ENCODE measurements at regions not wholly inside any gene's neighbourhood (a gene's known extent, or its start where the extent isn't known, plus 50 kb on each side); places are given as distances from the start of the nearest gene placed in this dataset.

- Mint-ChIP-seq H3K27me3 (no peaks in the 10 kb centered on the region), H3K4me3 (no peak overlapping the region), H3K27ac (no peak overlapping the region), H3K9me3 (peaks cover 8 to 20% of the 10 kb centered on the region in 2 donors), H3K4me1 (ENCODE audit: low read depth in 2 of 2) (no peaks in the 10 kb centered on the region), H3K36me3 (ENCODE audit: insufficient read depth) (no peaks in the 10 kb centered on the region)
- no peak for DNase-seq
- no peak for ATAC-seq (replicated peaks)
Observed at GRCh38 chr3:76576201-76576600, 463.7 kb upstream of the ROBO2 start.

- no peak for ATAC-seq (replicated peaks)
- Mint-ChIP-seq H3K4me1 (ENCODE audit: low read depth in 2 of 2) (no peaks in the 10 kb centered on the region), H3K4me3 (no peak overlapping the region), H3K27me3 (no peaks in the 10 kb centered on the region), H3K36me3 (ENCODE audit: insufficient read depth) (no peaks in the 10 kb centered on the region), H3K27ac (no peak overlapping the region), H3K9me3 (peaks cover 14 to 35% of the 10 kb centered on the region in 2 donors)
- DNase-seq, result no peak
Observed at GRCh38 chr3:76582098-76582497, 457.8 kb upstream of the ROBO2 start.

DNA sequence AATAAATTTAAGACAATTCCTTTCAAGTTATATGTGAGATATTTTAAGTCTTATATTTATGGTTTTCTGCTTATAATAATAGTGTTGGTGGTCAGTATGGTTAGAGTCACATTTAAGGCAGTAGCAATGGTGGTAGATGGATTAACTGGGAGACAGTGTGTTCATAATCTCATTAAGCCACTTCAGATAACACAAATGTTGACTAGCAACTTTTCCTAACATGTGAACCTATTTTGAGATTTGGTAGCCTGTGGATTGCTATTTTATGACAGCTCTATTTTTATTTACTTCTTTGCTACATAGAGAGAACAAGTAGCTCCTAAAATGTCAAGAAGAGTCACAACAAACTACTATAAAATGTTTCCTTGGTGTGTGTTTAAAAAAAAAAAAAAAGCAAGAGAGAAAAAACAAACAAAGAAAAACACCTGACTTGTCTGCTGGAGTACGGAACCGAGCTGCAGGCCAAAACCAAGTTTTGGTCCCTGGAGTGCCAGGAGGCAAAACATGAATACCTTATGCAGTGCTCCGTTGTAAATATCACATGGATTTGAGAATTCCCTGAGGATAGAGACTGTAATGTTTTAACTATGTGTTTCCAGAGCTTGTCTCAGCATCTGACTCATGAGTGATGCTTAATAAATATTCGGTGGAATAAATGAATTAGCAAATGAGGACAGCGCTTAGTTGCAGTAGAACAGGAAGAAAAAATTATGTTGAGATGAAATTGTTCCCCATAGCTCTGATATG lies 457.1 kb upstream of the ROBO2 start:
- H3K9me3 Mint-ChIP-seq, result peaks cover 14 to 34% of the 10 kb centered on the region in 2 donors
- DNase-seq, result no peak
- no peak overlapping the region for H3K4me3 Mint-ChIP-seq
- no peaks in the 10 kb centered on the region for H3K36me3 Mint-ChIP-seq (ENCODE audit: insufficient read depth)
- H3K27me3 Mint-ChIP-seq, result no peaks in the 10 kb centered on the region
- ATAC-seq (replicated peaks), result no peak
- H3K27ac Mint-ChIP-seq, result no peak overlapping the region
- no peaks in the 10 kb centered on the region for H3K4me1 Mint-ChIP-seq (ENCODE audit: low read depth in 2 of 2)

- Mint-ChIP-seq H3K36me3 (ENCODE audit: insufficient read depth) (no peaks in the 10 kb centered on the region), H3K27me3 (no peaks in the 10 kb centered on the region), H3K4me1 (ENCODE audit: low read depth in 2 of 2) (no peaks in the 10 kb centered on the region), H3K9me3 (peaks cover 8 to 18% of the 10 kb centered on the region in 2 donors), H3K4me3 (no peak overlapping the region), H3K27ac (no peak overlapping the region)
- no peak for DNase-seq
- no peak for ATAC-seq (replicated peaks)
Observed at GRCh38 chr3:76585794-76586392, 454.0 kb upstream of the ROBO2 start.

DNA sequence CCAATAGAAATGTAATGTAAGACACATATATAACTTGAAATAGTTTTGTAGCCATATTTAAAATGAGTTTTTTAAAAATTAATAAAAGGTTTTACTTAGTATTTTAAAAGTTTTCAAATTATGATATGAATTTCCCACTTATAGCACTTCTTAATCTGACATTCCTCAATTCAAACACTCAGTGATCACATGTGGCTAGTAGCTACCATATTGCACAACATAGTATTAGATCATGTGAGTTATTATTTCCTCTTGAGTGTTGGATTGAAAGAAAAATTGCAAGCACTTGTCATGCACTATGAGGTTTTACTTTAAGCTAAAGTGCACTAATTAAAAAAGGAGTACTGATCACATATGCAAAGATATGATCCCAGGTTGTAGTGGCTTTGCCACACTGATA lies 453.4 kb upstream of the ROBO2 start:
- Mint-ChIP-seq H3K9me3 (peaks cover 5 to 12% of the 10 kb centered on the region in 2 donors), H3K36me3 (ENCODE audit: insufficient read depth) (no peaks in the 10 kb centered on the region), H3K4me1 (ENCODE audit: low read depth in 2 of 2) (no peaks in the 10 kb centered on the region), H3K27ac (no peak overlapping the region), H3K4me3 (no peak overlapping the region), H3K27me3 (no peaks in the 10 kb centered on the region)
- ATAC-seq (replicated peaks) (no peak), DNase-seq (no peak)

DNA sequence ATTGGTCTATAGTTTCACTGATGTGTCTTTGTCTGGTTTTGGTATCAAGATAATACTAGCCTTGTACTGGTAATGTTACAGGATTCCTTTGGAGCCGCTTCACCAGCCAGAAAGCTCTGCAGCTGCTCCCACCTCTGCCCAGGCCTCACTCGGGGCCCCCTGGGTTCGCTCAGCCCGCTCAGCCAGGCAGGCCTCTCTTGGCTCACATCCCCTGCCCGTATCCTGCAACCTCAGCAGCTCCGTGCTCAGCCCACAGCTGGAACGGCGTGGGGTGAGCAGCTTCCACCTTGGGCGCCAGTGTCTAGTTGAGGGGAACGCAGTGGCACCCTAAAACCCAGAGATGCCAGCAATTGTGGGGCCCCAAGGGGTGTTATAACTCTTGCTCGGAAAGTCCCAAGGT lies 429.7 kb upstream of the ROBO2 start:
- H3K36me3 Mint-ChIP-seq (ENCODE audit: insufficient read depth), result no peaks in the 10 kb centered on the region
- no peak overlapping the region for H3K27ac Mint-ChIP-seq
- DNase-seq (no peak), ATAC-seq (replicated peaks) (no peak)
- H3K9me3 Mint-ChIP-seq, result peaks cover 0 to 6% of the 10 kb centered on the region in 2 donors
- H3K4me1 Mint-ChIP-seq (ENCODE audit: low read depth in 2 of 2), result no peaks in the 10 kb centered on the region
- H3K4me3 Mint-ChIP-seq, result no peak overlapping the region
- no peaks in the 10 kb centered on the region for H3K27me3 Mint-ChIP-seq

DNA sequence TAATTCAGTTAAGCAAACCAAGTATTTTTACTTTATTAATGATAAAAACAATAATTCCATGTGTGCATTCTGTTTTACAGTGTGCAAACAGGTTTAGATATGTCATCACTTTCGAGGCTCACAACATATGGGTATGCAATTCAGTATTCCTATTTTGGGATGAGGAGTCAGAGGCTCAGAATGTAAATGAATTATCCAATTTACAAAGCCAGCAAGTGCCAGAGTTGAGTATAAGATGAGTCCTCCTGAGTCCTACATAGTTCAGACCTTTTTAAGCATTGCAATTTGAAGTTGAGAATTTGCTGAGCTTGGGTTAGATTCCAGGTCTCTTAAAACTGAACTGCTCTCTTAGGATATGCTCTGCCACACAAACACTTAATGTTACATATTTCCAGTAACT lies 424.2 kb upstream of the ROBO2 start:
- H3K27ac Mint-ChIP-seq, result no peak overlapping the region
- ATAC-seq (replicated peaks) (no peak), DNase-seq (no peak)
- H3K4me3 Mint-ChIP-seq, result no peak overlapping the region
- H3K27me3 Mint-ChIP-seq, result no peaks in the 10 kb centered on the region
- peaks cover 0 to 2% of the 10 kb centered on the region in 2 donors for H3K9me3 Mint-ChIP-seq
- no peaks in the 10 kb centered on the region for H3K36me3 Mint-ChIP-seq (ENCODE audit: insufficient read depth)
- no peaks in the 10 kb centered on the region for H3K4me1 Mint-ChIP-seq (ENCODE audit: low read depth in 2 of 2)

DNA sequence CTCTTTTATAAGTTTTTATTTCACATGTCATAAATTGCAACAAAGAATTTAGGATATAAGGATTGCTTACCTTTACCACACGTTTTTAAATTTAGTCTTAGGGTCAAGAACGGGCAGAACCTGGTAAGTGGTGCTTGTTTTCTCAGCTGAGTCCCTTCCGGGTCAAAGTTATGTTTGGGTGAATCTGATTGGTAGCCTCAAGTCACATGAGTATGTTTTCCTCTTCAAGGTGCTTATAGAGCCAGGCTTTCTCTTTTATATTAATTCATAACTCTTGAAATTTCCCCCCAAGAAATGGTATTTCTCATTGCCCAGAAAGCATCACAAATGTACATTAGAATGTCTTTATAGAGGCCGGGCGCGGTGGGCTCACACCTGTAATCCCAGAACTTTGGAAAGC lies 415.7 kb upstream of the ROBO2 start:
- Mint-ChIP-seq H3K9me3 (peaks cover 15 to 16% of the 10 kb centered on the region in 2 donors), H3K27me3 (no peaks in the 10 kb centered on the region), H3K36me3 (ENCODE audit: insufficient read depth) (no peaks in the 10 kb centered on the region), H3K27ac (no peak overlapping the region), H3K4me1 (ENCODE audit: low read depth in 2 of 2) (no peaks in the 10 kb centered on the region), H3K4me3 (no peak overlapping the region)
- DNase-seq (no peak), ATAC-seq (replicated peaks) (no peak)

DNA sequence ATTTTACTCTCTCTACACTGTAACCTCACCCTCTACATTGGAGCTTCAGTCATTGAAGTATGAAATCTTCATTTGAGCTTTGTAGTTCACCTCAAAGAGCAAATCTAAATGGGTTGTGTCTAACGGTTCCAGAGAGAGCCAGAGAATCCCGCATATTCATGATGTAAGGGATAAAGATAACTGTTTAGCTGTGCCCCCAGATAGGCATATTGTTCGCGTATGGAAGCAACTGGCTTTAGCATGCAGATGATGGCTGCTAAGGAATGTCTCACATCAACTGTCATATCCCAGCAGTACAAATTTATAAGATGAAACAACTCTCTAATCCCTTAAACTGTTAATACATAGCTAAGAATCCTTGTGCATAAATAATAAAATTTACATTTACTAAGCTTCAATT lies 412.7 kb upstream of the ROBO2 start:
- no peak for DNase-seq
- no peak for ATAC-seq (replicated peaks)
- Mint-ChIP-seq H3K4me3 (no peak overlapping the region), H3K36me3 (ENCODE audit: insufficient read depth) (no peaks in the 10 kb centered on the region), H3K27ac (no peak overlapping the region), H3K9me3 (peaks cover 9 to 16% of the 10 kb centered on the region in 2 donors), H3K4me1 (ENCODE audit: low read depth in 2 of 2) (no peaks in the 10 kb centered on the region), H3K27me3 (no peaks in the 10 kb centered on the region)

DNA sequence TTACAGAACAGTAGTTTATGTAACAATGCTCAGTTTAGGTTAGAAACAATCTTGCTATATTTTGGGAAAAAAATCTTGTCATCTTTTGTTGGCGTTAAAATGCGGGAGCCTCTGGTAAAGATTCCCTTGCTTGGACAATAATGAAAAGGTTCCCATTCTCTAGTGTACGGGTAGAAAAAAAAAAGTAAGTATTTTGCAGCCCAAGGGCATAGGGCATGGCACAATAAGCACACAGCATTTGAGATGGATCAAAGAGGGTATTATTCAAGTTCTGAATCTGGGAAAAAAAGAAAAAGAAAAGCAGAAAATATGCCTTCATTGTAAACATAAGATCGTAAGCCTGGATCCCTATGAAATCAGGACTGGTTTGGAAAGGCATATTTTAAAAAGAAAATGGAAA lies 408.6 kb upstream of the ROBO2 start:
- no peaks in the 10 kb centered on the region for H3K27me3 Mint-ChIP-seq
- ATAC-seq (replicated peaks), result no peak
- DNase-seq, result no peak
- no peak overlapping the region for H3K27ac Mint-ChIP-seq
- no peaks in the 10 kb centered on the region for H3K4me1 Mint-ChIP-seq (ENCODE audit: low read depth in 2 of 2)
- no peak overlapping the region for H3K4me3 Mint-ChIP-seq
- H3K36me3 Mint-ChIP-seq (ENCODE audit: insufficient read depth), result no peaks in the 10 kb centered on the region
- H3K9me3 Mint-ChIP-seq, result peaks cover 7 to 12% of the 10 kb centered on the region in 2 donors

- Mint-ChIP-seq H3K4me3 (no peak overlapping the region), H3K27me3 (no peaks in the 10 kb centered on the region), H3K4me1 (ENCODE audit: low read depth in 2 of 2) (no peaks in the 10 kb centered on the region), H3K36me3 (ENCODE audit: insufficient read depth) (no peaks in the 10 kb centered on the region), H3K27ac (no peak overlapping the region), H3K9me3 (peaks cover 11 to 19% of the 10 kb centered on the region in 2 donors)
- ATAC-seq (replicated peaks), result no peak
- no peak for DNase-seq
Observed at GRCh38 chr3:76638006-76638405, 401.9 kb upstream of the ROBO2 start.

DNA sequence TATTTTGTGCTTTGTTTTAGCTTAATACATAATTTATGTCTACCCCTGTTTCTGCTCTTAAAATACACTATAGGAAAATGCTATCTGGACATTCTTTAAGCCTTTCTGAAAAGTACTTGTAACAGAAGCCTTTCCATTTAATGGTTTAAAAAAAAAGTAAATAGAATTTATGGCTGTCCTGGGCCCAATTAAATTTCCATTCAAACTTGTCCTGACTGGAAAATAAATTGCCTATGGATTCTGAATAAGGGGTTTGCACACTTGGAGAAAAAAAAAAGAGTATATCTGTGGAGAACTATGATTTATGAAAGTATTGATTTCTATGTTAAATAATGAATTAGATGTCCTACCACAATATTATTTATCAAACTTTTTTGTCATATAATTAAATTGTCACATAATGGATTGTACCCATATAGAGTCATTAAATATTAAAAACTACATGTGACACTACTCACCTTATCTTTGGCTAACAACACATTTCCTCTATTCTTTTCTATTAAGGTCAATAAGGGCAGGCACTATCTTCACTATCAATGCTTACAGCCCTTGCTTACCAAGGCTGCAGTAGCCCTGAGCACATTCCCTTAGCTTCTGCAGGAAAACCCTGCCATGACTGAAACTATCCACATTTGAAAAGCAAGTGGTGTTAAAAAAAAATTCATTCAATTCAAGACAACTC lies 396.1 kb upstream of the ROBO2 start:
- no peak for DNase-seq
- Mint-ChIP-seq H3K36me3 (ENCODE audit: insufficient read depth) (no peaks in the 10 kb centered on the region), H3K4me1 (ENCODE audit: low read depth in 2 of 2) (no peaks in the 10 kb centered on the region), H3K27me3 (no peaks in the 10 kb centered on the region), H3K9me3 (peaks cover 18 to 21% of the 10 kb centered on the region in 2 donors), H3K27ac (no peak overlapping the region), H3K4me3 (no peak overlapping the region)
- no peak for ATAC-seq (replicated peaks)

DNA sequence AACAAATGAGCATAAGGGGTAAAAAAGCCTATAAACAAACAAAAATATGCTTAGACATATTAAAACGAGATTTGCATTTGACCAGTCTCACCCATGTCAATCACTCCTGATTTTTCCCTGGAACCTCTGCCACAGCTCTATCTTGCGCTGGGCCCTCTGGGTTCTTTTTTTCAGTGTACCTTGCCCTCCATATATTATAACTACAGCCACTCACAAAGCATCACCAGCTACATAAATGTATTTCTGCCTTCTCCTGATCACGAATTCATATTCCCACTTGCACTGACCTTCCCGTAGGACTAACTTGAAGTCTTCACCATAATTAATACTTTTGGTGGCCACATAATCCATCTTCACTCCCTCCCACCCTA lies 395.6 kb upstream of the ROBO2 start:
- DNase-seq (no peak), ATAC-seq (replicated peaks) (no peak)
- H3K27ac Mint-ChIP-seq, result no peak overlapping the region
- no peak overlapping the region for H3K4me3 Mint-ChIP-seq
- H3K36me3 Mint-ChIP-seq (ENCODE audit: insufficient read depth), result no peaks in the 10 kb centered on the region
- no peaks in the 10 kb centered on the region for H3K4me1 Mint-ChIP-seq (ENCODE audit: low read depth in 2 of 2)
- H3K9me3 Mint-ChIP-seq, result peaks cover 18 to 21% of the 10 kb centered on the region in 2 donors
- no peaks in the 10 kb centered on the region for H3K27me3 Mint-ChIP-seq

DNA sequence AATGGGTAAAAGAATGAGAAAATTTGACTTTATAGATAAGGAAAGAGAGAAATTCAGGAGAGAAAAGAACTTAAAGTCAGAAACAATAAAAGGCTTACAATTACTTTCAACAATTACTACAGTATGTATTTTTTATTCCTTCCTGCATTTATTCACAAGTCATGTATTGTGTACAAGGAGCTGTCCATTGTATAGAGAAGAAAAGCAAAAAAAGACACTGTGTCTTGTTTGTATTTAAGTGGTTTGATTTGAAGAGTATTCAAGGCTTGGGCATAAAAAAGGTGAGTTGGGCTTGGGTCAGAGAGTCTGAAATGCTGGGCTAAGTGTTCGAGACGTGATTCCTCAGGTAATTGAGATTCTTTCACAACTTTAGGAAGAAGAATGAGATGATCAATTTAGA lies 394.2 kb upstream of the ROBO2 start:
- no peaks in the 10 kb centered on the region for H3K4me1 Mint-ChIP-seq (ENCODE audit: low read depth in 2 of 2)
- H3K27me3 Mint-ChIP-seq, result no peaks in the 10 kb centered on the region
- H3K9me3 Mint-ChIP-seq, result peaks cover 15 to 21% of the 10 kb centered on the region in 2 donors
- H3K36me3 Mint-ChIP-seq (ENCODE audit: insufficient read depth), result no peaks in the 10 kb centered on the region
- DNase-seq, result no peak
- H3K27ac Mint-ChIP-seq, result no peak overlapping the region
- ATAC-seq (replicated peaks), result no peak
- H3K4me3 Mint-ChIP-seq, result no peak overlapping the region
